Hepatocyte (in vitro differentiated cells): ENCODE measurements at regions not wholly inside any gene's neighbourhood (a gene's known extent, or its start where the extent isn't known, plus 50 kb on each side); places are given as distances from the start of the nearest gene placed in this dataset.

Experiments used
- CTCF ChIP-seq: fragments of 200-600 bp; sonication (generic); IDR thresholded peaks from 2 replicates; pipeline ENCODE4 v1.5.1; 2016; ENCODE audit warnings: antibody characterized with exemption, mild to moderate bottlenecking; ENCODE audit not compliant: poor library complexity
- EZH2 ChIP-seq: fragments of 200-600 bp; sonication (generic); IDR thresholded peaks from 2 replicates; pipeline ENCODE4 v1.6.1; 2016; ENCODE audit warnings: antibody characterized with exemption, mild to moderate bottlenecking, borderline replicate concordance
- EZH2phosphoT487 ChIP-seq: fragments of 200-600 bp; sonication (generic); IDR thresholded peaks from one replicate; pipeline ENCODE4 v1.6.1; 2018; ENCODE audit warnings: antibody characterized with exemption, mild to moderate bottlenecking, low read depth, moderate library complexity; ENCODE audit not compliant: unreplicated experiment, severe bottlenecking

GRCh38 chr6:15790116-15790515 is 127.3 kb upstream of the DTNBP1 start:
- TF ChIP-seq CTCF (no peak), EZH2 (no peak), EZH2phosphoT487 (no peak)
